Sigmoid colon (tissue), 4 donors: ENCODE measurements at regions not wholly inside any gene's neighbourhood (a gene's known extent, or its start where the extent isn't known, plus 50 kb on each side); places are given as distances from the start of the nearest gene placed in this dataset.

ENCODE experiments used
- CTCF ChIP-seq, 4 experiments: fragments of 450-650 bp in 3 of 4; fragments of 200-600 bp in 1 of 4; IDR thresholded peaks; one replicate each; pipeline ENCODE4 v1.5.1; 2016 to 2019; ENCODE audit warnings: antibody characterized with exemption in 4 of 4, mild to moderate bottlenecking in 3 of 4, moderate library complexity in 2 of 4
- EP300 ChIP-seq, 4 donors: sonication (generic); formaldehyde crosslinking; IDR thresholded peaks; one replicate each; pipeline ENCODE4 v1.6.1; 2017; ENCODE audit warnings: antibody characterized with exemption in 4 of 4
- POLR2AphosphoS5 ChIP-seq, 4 donors: sonication (generic); formaldehyde crosslinking; IDR thresholded peaks; one replicate each; pipeline ENCODE4 v1.6.1; 2017; ENCODE audit warnings: antibody characterized with exemption in 4 of 4

DNA sequence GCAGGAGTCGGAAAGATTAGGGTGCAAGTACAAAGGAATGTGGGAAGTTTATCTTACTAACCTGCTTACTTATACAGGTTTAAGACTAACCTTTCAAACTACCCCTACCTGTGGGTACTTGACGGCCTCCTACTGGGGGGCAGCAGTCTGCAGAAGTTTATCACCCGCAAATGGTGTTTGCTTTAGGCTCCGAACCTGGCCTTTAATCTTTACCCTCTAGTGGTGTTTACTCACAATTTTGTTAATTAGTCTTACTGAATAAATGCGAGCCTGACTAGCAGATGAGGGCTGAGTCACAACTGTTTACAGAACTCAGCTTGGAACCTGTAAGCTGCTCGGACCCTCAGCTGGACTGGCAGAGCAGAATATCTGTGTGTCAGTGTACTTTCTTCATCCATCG is 204.2 kb upstream of the GPRIN3 start:
- TF ChIP-seq CTCF (IDR thresholded peaks at IDR 0.05) (no peak), EP300 (IDR thresholded peaks at IDR 0.05) (no peak), POLR2AphosphoS5 (IDR thresholded peaks at IDR 0.05) (no peak)
